Loucy (cell line): ENCODE measurements at regions not wholly inside any gene's neighbourhood (a gene's known extent, or its start where the extent isn't known, plus 50 kb on each side); places are given as distances from the start of the nearest gene placed in this dataset.
"Not testable (repeated sequence)": the region's sequence is repeated elsewhere in the genome, so short reads cannot be mapped to it uniquely, and the experiment has no call there.

Experiments used
- EZH2phosphoT487 ChIP-seq: fragments of 200-600 bp; IDR thresholded peaks from 2 replicates; pipeline ENCODE4 v1.6.1; 2018; ENCODE audit warnings: antibody characterized with exemption, mild to moderate bottlenecking, moderate library complexity, borderline replicate concordance
- TF ChIP-seq, protein P1 (sequence below): fragments of 200-600 bp; sonication (generic); conservative IDR thresholded peaks from 2 replicates; pipeline ENCODE4 v1.5.1; 2014; ENCODE audit warnings: mild to moderate bottlenecking, antibody characterized with exemption, low read length

GRCh38 chr17:62239569-62239968 lies 140.8 kb upstream of the EFCAB3 start:
- TF ChIP-seq, protein P1, sequence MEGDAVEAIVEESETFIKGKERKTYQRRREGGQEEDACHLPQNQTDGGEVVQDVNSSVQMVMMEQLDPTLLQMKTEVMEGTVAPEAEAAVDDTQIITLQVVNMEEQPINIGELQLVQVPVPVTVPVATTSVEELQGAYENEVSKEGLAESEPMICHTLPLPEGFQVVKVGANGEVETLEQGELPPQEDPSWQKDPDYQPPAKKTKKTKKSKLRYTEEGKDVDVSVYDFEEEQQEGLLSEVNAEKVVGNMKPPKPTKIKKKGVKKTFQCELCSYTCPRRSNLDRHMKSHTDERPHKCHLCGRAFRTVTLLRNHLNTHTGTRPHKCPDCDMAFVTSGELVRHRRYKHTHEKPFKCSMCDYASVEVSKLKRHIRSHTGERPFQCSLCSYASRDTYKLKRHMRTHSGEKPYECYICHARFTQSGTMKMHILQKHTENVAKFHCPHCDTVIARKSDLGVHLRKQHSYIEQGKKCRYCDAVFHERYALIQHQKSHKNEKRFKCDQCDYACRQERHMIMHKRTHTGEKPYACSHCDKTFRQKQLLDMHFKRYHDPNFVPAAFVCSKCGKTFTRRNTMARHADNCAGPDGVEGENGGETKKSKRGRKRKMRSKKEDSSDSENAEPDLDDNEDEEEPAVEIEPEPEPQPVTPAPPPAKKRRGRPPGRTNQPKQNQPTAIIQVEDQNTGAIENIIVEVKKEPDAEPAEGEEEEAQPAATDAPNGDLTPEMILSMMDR = not testable (repeated sequence)
- TF ChIP-seq EZH2phosphoT487 = not testable (repeated sequence)
